ENCODE measurements at regions not wholly inside any gene's neighbourhood (a gene's known extent, or its start where the extent isn't known, plus 50 kb on each side); places are given as distances from the start of the nearest gene placed in this dataset.

DNA sequence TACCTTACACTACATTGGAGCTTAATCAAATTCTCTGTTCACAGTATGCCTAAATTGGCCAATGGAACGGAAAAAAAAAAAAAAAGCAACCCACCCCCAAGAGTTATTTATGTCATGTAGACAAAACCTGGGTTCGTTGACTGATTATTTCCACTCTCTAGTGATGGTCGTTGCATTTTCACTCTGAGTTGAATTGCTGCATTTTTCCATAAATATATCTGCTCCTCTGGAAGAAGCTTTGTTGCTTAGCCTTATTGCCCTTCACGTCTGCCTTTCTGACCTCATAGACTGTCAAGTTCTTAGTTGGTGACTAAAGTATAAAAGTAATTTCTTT, 90.2 kb upstream of the RUNX1 start:
- ATAC-seq, result no peak

DNA sequence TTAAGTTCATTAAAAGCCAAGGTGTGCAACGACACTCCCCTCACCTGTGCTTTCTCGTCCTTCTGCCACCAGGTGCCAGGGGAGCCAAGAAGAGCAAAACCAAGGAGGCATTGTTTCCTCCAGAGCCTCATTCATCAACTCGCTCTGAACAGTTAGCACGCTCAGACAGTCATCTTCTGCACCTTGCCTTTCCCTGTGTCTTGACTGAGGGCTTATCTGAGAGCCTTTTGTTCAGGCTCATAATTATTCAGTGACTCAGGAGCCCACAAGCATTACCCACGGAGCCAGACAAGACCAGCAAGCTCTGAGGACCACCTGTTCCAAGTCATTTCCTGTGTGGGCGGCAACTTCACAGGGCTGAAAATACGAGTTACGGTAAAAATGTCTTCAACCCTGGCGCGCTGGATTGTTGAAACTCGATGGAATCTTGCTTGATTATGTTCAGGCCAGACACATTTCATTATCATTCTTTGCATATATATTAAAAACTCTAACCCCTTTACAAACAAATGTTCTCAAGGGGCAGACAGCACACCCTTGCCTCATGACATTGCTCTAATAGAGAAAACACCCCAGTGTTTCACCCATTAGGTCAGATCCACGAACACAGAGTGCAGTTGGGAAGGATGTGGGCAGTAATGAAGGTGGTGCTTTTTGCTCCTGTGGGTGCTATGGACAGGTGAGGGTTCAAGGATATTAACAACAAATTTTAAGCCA, 89.7 kb upstream of the RUNX1 start:
- TF ChIP-seq PPARA (CRISPR knock-in tag; IDR thresholded peaks at IDR 0.05; ENCODE audit: borderline replicate concordance) (no peak), ZNF8 (CRISPR knock-in tag; IDR thresholded peaks at IDR 0.05) (no peak), ZNF565 (CRISPR knock-in tag; conservative IDR thresholded peaks at IDR 0.05; ENCODE audit: low read depth) (no peak), BACH2 (CRISPR knock-in tag; IDR thresholded peaks at IDR 0.05; ENCODE audit: borderline replicate concordance) (no peak), ZFP30 (CRISPR knock-in tag; IDR thresholded peaks at IDR 0.05) (no peak), ZNF70 (CRISPR knock-in tag; IDR thresholded peaks at IDR 0.05) (no peak), TCF4 (CRISPR knock-in tag; IDR thresholded peaks at IDR 0.05; ENCODE audit: borderline replicate concordance) (no peak), ZFP3 (CRISPR knock-in tag; IDR thresholded peaks at IDR 0.05) (no peak), GLIS3 (CRISPR knock-in tag; IDR thresholded peaks at IDR 0.05) (no peak), ARNTL (CRISPR knock-in tag; IDR thresholded peaks at IDR 0.05; ENCODE audit: borderline replicate concordance, low read depth) (no peak)
- TF ChIP-seq, protein P1, sequence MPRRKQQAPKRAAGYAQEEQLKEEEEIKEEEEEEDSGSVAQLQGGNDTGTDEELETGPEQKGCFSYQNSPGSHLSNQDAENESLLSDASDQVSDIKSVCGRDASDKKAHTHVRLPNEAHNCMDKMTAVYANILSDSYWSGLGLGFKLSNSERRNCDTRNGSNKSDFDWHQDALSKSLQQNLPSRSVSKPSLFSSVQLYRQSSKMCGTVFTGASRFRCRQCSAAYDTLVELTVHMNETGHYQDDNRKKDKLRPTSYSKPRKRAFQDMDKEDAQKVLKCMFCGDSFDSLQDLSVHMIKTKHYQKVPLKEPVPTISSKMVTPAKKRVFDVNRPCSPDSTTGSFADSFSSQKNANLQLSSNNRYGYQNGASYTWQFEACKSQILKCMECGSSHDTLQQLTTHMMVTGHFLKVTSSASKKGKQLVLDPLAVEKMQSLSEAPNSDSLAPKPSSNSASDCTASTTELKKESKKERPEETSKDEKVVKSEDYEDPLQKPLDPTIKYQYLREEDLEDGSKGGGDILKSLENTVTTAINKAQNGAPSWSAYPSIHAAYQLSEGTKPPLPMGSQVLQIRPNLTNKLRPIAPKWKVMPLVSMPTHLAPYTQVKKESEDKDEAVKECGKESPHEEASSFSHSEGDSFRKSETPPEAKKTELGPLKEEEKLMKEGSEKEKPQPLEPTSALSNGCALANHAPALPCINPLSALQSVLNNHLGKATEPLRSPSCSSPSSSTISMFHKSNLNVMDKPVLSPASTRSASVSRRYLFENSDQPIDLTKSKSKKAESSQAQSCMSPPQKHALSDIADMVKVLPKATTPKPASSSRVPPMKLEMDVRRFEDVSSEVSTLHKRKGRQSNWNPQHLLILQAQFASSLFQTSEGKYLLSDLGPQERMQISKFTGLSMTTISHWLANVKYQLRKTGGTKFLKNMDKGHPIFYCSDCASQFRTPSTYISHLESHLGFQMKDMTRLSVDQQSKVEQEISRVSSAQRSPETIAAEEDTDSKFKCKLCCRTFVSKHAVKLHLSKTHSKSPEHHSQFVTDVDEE (CRISPR knock-in tag; IDR thresholded peaks at IDR 0.05), result no peak
- TF ChIP-seq, protein P2, sequence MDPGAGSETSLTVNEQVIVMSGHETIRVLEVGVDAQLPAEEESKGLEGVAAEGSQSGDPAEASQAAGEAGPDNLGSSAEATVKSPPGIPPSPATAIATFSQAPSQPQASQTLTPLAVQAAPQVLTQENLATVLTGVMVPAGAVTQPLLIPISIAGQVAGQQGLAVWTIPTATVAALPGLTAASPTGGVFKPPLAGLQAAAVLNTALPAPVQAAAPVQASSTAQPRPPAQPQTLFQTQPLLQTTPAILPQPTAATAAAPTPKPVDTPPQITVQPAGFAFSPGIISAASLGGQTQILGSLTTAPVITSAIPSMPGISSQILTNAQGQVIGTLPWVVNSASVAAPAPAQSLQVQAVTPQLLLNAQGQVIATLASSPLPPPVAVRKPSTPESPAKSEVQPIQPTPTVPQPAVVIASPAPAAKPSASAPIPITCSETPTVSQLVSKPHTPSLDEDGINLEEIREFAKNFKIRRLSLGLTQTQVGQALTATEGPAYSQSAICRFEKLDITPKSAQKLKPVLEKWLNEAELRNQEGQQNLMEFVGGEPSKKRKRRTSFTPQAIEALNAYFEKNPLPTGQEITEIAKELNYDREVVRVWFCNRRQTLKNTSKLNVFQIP (CRISPR knock-in tag; IDR thresholded peaks at IDR 0.05; ENCODE audit: borderline replicate concordance, low read depth), result no peak
- TF ChIP-seq, protein P3, sequence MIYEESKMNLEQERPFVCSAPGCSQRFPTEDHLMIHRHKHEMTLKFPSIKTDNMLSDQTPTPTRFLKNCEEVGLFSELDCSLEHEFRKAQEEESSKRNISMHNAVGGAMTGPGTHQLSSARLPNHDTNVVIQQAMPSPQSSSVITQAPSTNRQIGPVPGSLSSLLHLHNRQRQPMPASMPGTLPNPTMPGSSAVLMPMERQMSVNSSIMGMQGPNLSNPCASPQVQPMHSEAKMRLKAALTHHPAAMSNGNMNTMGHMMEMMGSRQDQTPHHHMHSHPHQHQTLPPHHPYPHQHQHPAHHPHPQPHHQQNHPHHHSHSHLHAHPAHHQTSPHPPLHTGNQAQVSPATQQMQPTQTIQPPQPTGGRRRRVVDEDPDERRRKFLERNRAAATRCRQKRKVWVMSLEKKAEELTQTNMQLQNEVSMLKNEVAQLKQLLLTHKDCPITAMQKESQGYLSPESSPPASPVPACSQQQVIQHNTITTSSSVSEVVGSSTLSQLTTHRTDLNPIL (CRISPR knock-in tag; IDR thresholded peaks at IDR 0.05; ENCODE audit: low read depth), result no peak
- ATAC-seq, result peak; percentile 59

More for the DNA sequence above, 90.2 kb upstream of the RUNX1 start:
- TF ChIP-seq, protein P4, sequence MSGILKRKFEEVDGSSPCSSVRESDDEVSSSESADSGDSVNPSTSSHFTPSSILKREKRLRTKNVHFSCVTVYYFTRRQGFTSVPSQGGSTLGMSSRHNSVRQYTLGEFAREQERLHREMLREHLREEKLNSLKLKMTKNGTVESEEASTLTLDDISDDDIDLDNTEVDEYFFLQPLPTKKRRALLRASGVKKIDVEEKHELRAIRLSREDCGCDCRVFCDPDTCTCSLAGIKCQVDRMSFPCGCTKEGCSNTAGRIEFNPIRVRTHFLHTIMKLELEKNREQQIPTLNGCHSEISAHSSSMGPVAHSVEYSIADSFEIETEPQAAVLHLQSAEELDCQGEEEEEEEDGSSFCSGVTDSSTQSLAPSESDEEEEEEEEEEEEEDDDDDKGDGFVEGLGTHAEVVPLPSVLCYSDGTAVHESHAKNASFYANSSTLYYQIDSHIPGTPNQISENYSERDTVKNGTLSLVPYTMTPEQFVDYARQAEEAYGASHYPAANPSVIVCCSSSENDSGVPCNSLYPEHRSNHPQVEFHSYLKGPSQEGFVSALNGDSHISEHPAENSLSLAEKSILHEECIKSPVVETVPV (CRISPR knock-in tag; IDR thresholded peaks at IDR 0.05), result no peak
- no peak for TF ChIP-seq TCF4 (CRISPR knock-in tag; IDR thresholded peaks at IDR 0.05; ENCODE audit: borderline replicate concordance)
- no peak for TF ChIP-seq OSR1 (CRISPR knock-in tag; IDR thresholded peaks at IDR 0.05)
- TF ChIP-seq, protein P5, sequence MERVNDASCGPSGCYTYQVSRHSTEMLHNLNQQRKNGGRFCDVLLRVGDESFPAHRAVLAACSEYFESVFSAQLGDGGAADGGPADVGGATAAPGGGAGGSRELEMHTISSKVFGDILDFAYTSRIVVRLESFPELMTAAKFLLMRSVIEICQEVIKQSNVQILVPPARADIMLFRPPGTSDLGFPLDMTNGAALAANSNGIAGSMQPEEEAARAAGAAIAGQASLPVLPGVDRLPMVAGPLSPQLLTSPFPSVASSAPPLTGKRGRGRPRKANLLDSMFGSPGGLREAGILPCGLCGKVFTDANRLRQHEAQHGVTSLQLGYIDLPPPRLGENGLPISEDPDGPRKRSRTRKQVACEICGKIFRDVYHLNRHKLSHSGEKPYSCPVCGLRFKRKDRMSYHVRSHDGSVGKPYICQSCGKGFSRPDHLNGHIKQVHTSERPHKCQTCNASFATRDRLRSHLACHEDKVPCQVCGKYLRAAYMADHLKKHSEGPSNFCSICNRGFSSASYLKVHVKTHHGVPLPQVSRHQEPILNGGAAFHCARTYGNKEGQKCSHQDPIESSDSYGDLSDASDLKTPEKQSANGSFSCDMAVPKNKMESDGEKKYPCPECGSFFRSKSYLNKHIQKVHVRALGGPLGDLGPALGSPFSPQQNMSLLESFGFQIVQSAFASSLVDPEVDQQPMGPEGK (CRISPR knock-in tag; IDR thresholded peaks at IDR 0.05; ENCODE audit: borderline replicate concordance), result no peak
- TF ChIP-seq ZNF70 (CRISPR knock-in tag; IDR thresholded peaks at IDR 0.05), result no peak
- TF ChIP-seq CSDC2 (CRISPR knock-in tag; IDR thresholded peaks at IDR 0.05), result no peak
- no peak for TF ChIP-seq ZC3H10 (CRISPR knock-in tag; IDR thresholded peaks at IDR 0.05)
- TF ChIP-seq PPARA (CRISPR knock-in tag; IDR thresholded peaks at IDR 0.05; ENCODE audit: borderline replicate concordance), result no peak
- TF ChIP-seq TOX (CRISPR knock-in tag; IDR thresholded peaks at IDR 0.05; ENCODE audit: borderline replicate concordance), result no peak
- TF ChIP-seq ISL1 (CRISPR knock-in tag; IDR thresholded peaks at IDR 0.05), result no peak
- TF ChIP-seq, protein P1 (CRISPR knock-in tag; IDR thresholded peaks at IDR 0.05), result no peak
- no peak for TF ChIP-seq GLIS3 (CRISPR knock-in tag; IDR thresholded peaks at IDR 0.05)
- no peak for TF ChIP-seq ZNF8 (CRISPR knock-in tag; IDR thresholded peaks at IDR 0.05)
- TF ChIP-seq SNAI2 (CRISPR knock-in tag; IDR thresholded peaks at IDR 0.05), result no peak

Data from SK-N-SH treated with all-trans-retinoic acid at 6 μM for 48 hours (cell line).